ENCODE measurements at regions not wholly inside any gene's neighbourhood (a gene's known extent, or its start where the extent isn't known, plus 50 kb on each side); places are given as distances from the start of the nearest gene placed in this dataset.
"Not testable (repeated sequence)": the region's sequence is repeated elsewhere in the genome, so short reads cannot be mapped to it uniquely, and the experiment has no call there.

DNA sequence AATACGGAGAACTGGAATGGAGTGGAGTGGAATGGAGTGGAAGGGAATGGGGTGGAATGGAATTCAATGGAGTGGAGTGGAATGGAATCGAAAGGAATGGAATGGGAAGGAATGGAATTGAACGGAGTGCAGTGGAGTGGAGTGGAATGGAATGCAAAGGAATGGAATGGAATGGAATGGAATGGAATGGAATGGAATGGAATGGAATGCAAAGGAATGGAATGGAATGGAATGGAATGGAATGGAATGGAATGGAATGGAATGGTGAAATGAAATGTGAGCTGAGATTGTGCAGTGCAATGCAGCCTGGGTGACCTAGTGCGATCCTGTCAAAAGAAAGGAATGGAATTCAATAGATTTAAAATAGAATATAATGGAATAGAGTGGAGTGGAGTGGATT is 357.3 kb upstream of the WSB1 start:
- DNase-seq = not testable (repeated sequence)

DNA sequence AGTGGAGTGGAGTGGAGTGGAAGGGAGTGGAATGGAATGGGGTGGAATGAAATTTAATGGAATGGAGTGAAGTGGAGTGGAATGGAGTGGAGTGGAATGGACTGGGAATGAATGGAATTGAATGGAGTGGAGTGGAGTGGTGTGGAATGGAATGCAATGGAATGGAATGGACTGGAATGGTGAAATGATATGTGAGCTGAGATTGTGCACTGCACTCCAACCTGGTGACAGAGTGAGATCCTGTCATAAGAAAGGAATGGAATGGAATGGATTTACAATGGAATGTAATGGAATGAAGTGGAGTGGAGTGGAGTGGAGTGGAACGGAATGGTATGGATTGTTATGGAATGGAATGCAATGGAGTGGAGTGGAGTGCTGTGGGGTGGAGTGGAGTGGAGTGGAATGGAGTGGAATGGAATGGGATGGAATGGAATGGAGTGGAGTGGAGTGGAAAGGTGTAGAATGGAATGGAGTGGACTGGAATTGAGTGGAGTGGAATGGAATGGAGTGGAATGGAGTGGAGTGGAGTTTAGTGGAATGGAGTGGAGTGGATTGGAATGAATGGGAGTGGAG is 356.1 kb upstream of the WSB1 start:
- DNase-seq = not testable (repeated sequence)

DNA sequence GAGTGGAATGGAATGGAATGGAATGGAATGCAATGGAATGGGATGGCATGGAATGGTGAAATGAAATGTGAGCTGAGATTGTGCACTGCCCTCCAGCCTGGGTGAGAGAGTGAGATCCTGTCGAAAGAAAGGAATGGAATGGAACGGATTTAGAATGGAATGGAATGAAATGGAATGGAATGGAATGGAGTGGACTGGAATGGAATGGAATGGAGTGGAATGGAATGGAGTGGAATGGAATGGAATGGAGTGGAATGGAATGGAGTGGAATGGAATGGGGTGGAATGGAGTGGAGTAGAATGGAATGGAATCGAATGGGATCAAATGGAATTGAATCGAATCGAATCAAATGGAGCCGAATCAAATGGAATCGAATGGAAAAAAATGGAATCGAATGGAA is 354.2 kb upstream of the WSB1 start:
- not testable (repeated sequence) for DNase-seq

DNA sequence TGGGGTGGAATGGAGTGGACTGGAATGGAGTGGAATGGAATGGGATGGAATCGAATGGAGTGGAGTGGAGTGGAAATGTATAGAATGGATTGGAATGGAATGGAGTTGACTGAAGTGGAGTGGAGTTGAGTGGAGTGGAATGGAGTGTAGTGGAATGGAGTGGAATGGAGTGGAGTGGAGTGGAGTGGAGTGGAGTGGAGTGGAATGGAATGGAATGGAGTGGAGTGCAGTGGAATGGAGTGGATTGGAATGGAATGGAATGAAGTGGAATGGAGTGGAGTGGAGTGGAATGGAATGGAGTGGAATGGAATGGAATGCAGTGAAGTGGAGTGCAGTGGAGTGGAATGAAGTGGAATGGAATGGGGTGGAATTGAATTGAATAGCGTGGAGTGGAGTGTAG is 353.3 kb upstream of the WSB1 start:
- DNase-seq = not testable (repeated sequence)

DNA sequence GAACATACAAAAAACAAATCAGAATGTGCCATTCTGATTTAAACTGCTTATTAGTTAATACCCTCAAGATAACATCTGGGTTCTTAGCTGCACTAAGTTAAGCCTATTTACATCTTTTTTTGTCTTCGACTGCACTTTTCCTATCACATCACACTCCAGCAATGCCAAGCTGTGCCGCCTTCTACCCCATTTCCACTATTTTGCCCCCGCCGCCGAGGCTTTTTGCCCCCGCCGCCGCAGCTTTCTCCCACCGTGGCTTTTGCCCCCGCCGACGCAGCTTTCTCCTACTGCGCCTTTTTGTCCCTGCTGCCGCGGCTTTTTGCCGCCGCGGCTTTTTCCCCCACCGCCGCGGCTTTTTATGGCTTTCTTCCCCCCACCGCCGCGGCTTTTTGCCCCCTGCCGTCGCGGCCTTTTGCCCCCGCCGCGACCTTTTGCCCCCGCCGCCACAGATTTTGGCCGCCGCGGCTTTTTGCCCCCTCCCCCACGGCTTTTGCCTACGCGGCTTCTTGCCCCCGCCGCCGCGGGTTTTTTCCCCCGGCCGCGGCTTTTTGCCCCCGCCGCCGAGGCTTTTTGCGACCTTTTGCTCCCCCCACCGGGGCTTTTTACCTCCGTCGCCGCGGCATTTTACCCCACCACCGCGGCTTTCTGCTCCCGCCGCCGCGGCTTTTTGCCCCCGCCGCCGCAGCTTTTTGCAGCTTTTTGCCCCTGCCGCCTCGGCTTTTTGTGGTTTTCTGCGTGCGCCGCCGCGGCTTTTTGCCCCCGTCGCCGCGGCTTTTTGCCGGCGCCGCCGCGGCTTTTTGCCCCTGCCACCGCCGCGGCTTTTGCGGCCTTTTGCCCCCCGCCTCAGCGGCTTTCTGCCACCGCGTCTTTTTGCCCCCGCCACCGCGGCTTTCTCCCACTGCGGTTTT is 331.4 kb upstream of the WSB1 start:
- no peak for DNase-seq

DNA sequence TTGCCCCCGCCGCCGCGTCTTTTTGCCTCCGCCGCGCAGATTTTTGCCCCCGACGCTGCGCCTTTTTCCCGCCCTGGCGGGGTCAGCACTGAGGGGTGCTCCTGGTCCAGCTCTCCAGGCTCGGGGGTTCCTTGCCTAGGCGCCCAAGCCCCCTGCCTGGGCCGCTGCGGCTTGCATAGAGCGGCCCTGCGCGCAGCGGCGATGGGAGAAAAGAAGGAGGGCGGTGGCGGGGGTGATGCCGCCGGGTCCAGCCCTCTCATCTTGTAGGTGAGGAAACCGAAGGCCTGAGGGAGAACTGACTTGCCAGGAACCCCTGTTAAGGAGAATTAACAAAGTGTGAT is 330.8 kb upstream of the WSB1 start:
- no peak for DNase-seq

DNA sequence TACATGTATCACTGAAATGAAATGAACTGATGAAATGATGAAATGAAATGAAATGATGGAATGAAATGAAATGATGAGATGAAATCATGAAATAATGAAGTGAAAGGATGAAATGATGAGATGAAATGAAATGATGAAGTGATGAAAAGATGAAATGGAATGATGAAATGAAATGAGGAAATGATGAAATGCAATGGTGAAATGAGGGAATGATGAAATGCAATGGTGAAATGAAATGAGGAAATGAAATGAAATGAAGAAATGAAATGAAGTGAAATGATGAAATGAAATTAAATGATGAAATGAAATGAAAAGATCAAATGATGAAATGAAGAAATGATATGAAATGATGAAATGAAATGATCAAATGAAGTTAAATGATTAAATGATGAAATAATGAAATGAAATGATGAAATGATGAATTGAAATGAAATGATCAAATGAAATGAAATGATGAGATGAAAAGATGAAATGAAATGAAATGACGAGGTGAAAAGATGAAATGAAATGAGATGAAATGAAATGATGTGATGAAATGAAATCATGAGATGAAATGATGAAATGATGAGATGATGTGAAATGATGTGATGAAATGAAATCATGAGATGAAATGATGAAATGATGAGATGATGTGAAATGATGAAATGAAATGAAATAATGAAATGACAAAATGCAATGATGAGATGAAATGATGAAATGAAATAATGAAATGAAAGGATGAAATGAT is 327.9 kb upstream of the WSB1 start:
- DNase-seq = not testable (repeated sequence)

DNA sequence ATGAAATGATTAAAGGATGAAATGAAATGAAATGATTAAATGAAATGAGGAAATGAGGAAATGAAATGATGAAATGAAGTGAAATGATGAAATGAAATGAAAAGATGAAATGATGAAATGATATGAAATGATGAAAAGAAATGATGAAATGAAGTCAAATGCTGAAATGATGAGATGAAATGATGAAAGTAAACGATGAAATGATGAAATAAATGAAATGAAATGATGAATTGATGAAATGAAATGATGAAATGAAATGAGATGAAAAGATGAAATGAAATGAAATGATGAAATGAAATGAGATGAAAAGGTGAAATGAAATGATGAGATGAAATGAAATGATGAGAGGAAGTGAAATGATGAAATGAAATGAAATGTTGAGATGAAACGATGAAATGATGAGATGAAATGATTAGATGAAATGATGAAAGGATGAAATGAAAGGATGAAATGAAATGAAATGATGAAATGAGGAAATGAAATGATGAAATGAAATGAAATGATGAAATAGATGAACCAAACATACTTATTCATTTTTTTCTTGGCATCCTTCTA is 327.2 kb upstream of the WSB1 start:
- not testable (repeated sequence) for DNase-seq

DNA sequence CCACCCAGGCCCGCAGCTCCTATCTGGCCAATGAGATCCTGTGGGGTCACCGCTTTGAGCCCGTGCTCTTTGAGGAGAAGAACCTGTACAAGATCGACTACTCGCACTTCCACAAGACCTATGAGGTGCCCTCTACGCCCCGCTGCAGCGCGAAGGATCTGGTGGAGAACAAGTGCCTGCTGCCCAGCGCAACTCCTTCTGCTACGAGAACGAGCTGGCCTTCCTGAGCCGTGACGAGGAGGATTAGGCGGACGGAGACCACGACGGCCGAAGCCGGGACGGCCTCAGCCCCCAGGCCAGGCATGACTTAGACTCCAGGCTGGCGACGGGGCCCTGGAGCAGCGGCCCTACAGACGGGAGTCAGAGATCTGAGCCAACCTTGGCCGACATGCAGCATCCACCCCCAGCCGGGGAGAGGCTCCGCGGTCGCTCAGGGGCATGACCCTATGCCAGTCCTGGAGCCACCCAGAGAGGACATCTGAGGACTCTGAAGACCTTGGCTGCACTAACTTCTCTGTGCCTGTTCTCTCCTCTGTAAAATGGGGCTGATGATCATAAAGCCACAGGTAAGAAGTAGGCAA is 312.0 kb upstream of the WSB1 start:
- not testable (repeated sequence) for DNase-seq

DNA sequence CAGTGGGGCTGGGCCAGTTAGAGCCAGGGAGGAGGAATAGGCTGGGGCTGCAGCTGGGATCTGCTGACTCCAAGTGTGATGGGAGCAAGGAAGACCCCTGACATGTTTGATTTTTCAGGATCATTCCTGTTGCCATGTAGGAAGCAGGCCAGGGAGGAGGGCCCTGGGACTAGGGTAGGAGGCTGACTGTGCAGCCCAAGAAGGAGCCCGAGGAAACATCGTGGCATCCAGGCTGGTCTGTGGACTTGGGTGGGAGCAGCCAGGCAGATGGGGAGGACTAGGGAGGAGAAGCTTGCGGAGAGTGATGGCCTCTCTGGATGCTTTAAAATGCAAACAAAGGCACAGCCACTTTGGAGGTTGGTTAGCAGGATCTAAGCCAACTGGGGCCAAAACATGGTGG is 311.4 kb upstream of the WSB1 start:
- DNase-seq = not testable (repeated sequence)

DNA sequence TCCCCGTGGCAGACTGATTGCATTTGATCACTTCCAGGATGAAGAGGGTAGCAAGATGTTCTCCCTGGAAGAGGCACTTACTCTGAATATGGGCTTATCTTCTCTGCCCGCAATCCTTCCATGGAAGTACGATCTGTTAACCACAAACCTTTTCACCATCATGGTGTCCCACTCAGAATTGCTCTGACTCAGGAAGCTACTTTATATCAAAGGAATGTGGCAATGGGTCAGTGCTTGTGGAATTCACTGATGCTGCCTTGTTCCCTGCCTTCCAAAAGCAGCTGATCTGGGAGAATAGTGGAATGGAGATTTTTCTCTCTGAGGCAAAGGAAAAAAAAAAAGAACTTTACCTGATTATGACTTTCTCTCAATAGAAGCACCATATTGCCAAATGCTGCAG is 306.1 kb upstream of the WSB1 start:
- not testable (repeated sequence) for DNase-seq

DNA sequence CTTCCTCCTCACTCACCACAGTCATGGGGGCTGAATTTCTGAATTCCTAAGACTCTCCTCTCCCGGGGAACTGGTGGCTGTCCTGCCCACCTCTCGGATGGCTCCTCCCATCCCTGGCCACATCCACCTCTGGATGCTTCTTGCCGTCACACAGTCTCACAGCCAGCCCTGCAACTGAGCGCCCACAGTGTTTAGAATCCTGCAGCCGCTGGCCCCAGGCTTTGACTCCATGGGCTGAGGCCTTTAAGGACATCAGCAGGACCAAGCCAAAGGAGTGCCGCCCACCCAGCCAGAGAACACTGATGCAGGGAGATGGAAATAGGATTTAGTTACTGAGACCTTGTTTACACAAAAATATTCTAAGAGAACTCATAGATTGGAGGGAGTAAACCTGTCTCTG is 299.3 kb upstream of the WSB1 start:
- not testable (repeated sequence) for DNase-seq

DNA sequence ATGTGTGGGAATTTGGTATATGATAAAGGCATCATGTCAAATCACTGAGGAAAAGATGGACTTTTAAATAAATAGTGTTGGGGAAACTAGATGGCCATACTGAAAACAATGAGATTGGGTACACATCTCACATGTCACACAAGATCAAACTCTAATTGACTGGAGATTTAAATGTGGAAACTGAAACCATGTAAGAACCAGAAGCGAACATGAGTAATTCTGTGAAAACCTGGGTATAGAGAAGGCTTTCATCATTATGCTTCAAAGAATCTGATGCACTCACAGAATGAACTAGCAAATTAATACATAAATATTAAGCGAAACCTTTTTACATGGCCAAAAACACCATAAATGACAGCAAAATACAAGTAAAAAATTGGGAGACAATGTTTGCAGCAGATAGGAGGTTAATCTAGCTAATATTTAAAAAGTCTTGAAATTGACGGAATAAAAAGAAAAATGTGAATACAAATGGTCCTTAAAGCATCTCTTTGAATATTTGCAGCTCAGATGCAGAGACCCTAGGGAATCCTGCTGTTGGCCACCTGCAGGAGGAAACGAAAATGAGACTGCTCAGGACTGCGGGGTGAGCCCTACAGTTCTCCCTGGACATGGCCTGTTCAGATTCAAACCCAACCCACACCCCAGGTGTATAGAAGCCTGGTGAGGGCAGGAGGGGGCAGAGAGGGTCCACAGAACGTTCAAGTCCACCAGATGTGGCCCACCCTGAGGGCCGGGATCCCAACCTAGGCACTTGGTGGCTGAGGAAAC is 297.6 kb upstream of the WSB1 start:
- not testable (repeated sequence) for DNase-seq

DNA sequence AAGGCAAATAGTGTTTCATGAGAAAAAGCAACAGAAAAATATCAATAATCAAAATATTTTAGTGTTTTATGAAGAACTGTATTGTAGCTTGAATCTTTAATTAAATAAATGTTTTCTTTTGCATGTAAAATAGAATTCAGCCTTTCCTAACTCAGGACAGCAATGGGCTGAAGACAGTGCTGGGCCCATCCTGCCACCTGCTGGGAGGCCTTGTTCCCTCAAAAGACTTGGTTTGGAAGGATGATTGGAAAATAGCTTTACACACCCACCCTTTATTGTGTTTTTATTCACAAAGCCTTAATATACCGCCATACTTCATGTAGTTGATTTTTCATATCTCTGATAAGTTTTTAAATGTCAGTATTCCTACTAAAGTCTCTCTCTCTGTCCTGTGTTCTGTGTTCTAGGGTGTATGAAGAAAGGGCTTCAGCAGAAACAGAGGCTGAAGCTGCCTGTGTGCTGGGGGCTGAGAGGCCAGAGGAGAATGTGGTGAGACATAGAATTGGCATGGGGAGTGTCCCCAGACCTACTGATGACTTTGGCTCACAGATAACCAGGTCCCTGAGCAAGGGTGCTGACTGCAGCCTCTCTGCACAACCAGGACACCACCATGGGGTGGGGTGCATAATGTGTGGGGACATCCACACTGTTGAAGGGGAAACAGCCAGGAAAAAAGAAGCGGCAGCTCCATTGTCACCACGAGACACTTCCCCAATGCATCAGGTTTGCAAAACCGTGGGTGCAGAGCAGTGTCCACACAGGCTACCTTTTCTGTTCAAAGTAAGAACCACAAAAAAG is 286.0 kb upstream of the WSB1 start:
- DNase-seq = not testable (repeated sequence)

DNA sequence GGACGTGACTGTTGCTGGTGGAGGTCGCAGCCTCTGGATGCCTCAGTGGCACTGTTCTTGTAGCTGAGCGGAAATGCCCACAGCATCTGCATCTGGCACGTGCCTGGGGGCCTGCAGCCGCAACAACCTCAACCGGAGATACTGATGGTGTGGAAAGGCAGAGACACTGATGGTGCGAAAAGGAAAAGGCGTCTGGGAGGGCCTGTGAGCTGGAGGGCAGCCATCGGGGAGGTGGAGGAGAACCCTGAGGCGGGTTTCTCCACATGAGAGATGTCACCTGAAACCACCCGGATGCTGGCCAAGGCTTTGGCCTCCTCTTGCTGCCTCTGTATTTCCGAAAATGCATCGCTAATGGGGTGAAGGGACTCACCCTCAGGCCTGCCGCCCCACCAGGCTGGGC is 284.8 kb upstream of the WSB1 start:
- DNase-seq = no peak

DNA sequence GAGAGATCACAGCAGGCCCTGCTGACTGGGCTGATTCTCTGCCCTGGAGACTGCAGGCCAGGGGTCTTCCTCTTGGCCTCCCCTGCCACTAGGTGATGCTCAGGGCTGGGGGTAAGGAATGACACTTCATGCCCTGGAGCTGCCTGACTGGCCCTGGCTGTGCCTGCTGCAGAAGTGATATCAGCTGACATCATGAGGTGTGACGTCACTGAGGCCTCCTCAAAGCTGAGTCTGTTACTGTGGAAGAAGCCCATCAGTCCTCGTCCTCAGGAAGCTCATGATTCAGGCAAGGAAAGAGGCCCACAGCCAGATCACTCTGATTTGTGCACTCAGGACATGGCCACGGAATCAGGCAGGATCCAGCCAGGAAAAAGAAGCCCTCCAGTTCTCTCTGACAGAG is 283.8 kb upstream of the WSB1 start:
- not testable (repeated sequence) for DNase-seq

DNA sequence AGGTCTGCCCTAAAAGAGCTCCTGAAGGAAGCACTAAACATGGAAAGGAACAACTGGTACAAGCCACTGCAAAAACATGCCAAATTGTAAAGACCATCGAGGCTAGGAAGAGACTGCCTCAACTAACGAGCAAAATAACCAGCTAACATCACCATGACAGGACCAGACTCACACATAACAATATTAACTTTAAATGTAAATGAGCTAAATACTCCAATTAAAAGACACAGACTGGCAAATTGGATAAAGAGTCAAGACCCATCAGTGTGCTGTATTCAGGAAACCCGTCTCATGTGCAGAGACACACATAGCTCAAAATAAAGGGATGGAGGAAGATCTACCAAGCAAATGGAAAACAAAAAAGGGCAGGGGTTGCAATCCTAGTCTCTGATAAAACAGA is 263.4 kb upstream of the WSB1 start:
- not testable (repeated sequence) for DNase-seq

DNA sequence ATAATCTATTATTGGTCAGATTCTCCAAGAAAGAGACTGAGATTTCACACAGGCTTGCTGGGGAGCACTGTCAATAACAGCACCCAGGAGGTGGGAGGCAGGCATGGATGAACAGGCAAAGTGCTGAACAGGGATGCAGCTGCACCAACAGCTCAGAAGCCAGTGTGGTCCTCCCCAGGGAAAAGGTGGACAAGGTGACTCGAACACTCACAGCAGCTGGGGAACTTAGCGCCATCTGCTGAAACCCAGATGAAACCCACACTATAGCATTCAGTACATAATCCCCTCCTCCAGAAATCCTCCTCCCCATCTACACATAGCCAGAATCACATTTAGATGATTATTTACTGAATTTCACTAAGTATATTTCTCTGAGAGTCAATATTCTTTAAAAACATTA is 255.2 kb upstream of the WSB1 start:
- DNase-seq = peak; percentile 50 to 59

DNA sequence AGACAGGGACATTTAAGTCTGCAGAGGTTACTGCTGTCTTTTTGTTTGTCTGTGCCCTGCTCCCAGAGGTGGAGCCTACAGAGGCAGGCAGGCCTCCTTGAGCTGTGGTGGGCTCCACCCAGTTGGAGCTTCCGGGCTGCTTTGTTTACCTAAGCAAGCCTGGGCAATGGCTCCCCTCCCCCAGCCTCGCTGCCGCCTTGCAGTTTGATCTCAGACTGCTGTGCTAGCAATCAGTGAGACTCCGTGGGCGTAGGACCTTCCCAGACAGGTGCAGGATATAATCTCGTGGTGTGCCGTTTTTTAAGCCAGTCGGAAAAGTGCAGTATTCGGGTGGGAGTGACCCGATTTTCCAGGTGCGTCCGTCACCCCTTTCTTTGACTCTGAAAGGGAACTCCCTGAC is 248.9 kb upstream of the WSB1 start:
- not testable (repeated sequence) for DNase-seq

DNA sequence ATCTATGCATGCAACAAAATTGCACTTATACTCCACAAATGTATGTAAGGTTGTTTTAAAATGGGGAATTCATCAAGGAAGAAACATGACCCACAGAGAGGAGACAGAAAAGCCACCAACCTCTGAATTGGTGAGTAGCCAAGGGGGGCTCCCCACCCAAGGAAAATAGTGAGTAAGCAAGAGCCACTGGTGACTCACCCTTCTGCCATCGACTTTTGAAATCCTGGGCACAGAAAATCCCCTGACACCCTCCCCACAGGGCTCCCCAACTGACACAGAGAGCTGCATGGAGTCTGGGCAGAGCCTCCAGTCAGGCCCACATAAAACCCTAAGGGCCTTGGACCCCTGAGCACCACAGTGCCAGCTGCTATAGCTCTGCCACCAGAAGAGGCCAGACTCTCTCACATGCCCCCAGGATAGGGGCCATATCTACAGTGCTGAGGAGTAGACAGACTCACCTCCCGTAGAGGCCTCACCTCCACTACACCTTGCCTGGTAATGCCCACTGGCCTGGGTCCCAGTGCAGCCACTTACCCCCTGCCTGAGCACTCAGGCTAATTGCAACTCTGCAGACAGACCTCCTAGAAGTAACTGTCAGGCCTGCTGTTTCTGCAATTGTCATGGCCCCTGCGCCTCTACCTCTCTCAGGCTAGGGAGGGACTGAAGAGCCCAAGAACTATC is 244.7 kb upstream of the WSB1 start:
- DNase-seq = no peak

DNA sequence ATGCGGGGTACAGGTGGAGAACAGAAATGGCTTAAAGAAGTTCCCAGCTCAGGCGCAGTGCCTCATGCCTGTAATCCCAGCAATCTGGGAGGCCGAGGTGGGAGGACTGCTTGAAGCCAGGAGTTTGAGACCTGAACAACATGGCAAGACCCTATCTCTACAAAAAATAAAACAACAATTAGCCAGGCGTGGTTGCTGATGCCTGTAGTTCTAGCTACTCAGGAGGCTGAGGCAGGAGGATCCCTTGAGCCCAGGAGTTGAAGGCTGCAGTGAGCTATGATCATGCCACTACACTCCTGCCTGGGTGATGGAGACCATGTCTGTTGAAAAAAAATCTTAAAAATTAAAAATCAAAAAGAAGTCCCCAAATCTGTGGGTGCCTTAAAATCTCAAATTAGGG is 228.3 kb upstream of the WSB1 start:
- DNase-seq = no peak

All from NCI-H524 (cell line).